ENCODE measurements at regions not wholly inside any gene's neighbourhood (a gene's known extent, or its start where the extent isn't known, plus 50 kb on each side); places are given as distances from the start of the nearest gene placed in this dataset.

GRCh38 chr1:227450489-227450888 is 112.9 kb upstream of the ZNF678 start:
- no peak for DNase-seq (ENCODE audit: low read depth)

DNA sequence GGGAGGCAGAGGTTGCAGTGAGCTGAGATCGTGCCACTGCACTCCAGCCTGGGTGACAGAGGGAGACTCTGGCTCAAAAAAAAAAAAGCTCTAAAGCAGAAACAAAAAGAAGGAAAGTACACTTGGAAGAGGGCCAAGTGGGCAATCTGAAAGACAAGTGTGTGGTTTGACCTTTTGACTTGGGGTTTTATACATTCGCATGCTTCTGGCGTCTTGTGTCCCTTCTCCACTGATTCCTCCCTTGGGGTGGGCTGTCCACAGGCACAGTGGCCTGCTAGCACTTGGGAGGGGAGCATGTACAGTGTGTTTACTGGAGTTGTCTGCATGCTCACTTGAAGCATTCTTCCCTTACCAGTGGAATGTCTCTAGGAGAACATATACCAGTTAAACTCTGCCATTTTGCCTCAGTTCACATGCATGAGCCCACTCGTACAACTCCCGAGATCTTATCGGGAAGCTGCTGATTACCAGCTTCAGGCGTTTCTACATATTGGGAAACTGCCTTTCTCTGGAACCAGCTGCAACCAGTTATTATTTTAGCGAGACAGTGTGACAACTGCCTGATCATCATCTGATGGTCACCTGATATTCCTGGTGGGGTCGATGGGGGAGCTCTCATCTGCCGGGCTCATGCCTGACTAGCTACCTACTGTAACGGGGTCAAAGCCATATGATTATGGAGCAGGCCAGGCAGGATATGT is 113.5 kb upstream of the ZNF678 start:
- no peak for DNase-seq (ENCODE audit: low read depth)

GRCh38 chr1:227449051-227449450 is 114.3 kb upstream of the ZNF678 start:
- no peak for DNase-seq (ENCODE audit: low read depth)

DNA sequence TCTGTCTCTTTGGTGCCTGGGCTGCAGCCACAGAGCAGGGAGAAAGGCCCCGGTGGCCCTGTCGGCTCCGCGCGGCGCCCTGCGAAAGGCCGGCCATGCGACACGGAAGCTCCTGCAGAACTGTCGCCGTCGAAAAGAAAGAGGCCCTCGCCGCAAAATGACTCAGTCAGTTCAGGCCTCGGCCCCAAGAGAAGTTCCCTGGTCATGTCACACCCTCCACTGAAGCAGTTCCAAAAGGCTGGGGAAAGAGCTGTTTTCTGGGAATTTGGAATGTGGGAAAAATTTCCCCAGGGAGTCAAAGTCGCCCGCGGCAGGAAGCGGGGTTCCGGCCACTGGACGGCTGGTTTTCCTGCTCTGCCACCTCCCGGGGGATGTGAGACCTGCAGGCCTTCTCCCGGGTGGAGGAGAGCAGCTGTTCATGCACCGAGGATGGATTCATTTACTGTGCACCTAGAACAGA is 115.8 kb upstream of the ZNF678 start:
- DNase-seq (ENCODE audit: low read depth) = peak; percentile 25

DNA sequence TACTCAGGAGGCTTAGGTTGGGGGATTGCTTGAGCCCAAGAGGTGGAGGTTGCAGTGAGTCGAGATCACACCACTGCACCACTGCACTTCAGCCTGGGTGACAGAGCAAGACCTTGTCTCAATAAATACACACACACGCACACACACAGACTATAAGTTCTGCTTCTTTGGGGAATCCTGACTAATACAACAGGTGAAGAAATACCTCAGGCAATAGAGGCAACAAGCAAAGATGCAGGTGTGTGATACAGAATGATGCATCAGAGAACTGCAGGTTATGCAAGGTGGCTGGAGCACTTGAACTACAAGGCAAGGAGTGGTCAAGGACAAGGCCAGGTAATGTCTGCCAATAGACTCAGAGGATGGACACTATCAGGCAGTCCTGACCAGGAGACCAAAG is 117.6 kb upstream of the ZNF678 start:
- DNase-seq (ENCODE audit: low read depth) = no peak

DNA sequence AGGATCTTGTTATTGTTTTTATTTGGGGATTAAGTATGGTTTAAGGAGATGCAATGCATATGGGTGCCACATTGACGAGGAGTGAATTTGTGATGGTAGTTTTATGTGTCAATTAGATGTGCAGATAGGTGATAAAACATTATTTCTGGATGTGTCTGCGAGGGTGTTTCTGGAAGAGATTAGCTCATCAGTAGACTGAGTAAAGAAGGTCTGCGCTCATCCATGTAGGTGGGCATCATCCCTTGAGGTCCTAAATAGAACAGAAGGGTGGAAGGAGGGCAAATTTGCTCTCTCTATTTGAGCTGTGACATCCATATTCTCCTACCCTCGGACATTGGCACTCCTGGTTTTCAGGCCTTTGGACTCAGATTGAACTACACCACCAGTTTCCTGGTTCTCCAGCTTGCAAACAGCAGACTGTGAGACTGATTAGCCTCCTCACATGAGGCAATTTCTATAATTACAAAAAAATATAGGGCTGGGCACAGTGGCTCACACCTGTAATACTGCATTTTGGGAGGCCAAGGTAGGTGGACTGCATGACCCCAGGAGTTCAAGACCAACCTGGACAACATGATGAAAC is 118.2 kb upstream of the ZNF678 start:
- no peak for DNase-seq (ENCODE audit: low read depth)

DNA sequence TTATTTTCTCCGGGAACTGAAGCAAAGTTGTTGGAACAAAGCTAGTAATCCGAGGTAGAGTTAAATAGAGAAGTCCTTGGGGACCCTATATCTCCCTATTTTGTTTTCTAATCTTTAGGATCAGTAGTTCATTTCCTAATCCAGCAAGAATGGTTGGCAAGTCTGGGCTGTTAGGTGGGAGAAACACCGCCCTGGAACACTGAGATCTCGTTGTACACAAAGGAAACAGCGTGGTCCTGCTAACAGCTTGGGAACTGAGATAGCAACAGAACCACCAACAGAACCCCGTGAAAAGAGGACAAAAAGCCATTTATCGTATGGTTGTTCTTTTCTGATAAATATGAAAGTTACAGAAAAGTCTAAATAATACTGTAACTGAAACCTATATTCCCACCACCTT is 121.9 kb upstream of the CDC42BPA start:
- no peak for DNase-seq (ENCODE audit: low read depth)

- peak; percentile 55 for DNase-seq (ENCODE audit: low read depth)
These were observed 119.3 kb upstream of the CDC42BPA start for GRCh38 chr1:227437495-227438008.

DNA sequence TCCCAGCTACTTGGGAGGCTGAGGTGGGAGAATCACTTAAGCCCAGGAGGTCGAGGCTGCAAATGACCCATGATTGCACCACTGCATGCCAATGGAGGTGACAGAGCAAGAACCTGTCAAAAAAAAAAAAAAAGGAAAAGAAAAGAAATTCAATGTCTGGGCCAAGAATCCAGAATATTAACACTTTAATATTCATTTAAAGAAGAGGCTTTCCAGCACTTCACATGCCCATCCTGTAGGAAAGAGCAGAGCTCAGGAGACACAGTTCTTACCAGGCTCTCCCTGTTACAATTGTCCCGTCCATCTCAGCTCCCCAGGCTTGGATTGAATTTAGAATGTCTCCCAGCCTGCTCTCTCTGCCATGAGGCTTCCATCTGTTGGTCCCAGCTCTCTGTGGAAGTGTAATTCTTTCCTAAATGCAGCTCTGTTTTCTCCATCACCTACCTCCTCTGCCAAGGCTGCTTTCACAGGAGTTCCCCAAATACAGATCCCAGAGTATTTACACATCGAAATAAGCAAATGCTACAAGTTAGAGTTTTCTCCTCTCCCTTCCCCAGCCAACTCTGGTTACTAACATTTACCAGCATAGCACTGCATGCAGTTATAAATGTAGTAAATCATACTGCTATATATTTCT is 116.6 kb upstream of the CDC42BPA start:
- no peak for DNase-seq (ENCODE audit: low read depth)

- DNase-seq (ENCODE audit: low read depth) = no peak
These were observed 115.5 kb upstream of the CDC42BPA start for GRCh38 chr1:227433663-227434341.

GRCh38 chr1:227432981-227433380 is 114.7 kb upstream of the CDC42BPA start:
- DNase-seq (ENCODE audit: low read depth) = no peak

DNA sequence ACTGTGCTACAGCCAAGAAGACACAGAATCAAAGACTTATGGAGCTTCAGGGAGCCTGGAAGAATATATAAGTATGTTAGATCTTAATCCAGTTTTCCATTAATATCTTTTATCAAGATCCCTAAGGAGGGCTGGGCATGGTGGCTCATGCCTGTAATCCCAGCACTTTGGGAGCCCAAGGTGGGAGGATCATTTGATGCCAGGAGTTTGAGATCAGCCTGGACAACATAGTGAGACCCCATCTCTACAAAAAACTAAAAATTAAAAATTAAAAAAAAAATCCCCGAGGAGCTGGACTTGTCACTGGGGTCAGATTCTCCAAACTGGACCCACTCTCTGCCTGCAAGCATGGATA is 113.9 kb upstream of the CDC42BPA start:
- no peak for DNase-seq (ENCODE audit: low read depth)

DNA sequence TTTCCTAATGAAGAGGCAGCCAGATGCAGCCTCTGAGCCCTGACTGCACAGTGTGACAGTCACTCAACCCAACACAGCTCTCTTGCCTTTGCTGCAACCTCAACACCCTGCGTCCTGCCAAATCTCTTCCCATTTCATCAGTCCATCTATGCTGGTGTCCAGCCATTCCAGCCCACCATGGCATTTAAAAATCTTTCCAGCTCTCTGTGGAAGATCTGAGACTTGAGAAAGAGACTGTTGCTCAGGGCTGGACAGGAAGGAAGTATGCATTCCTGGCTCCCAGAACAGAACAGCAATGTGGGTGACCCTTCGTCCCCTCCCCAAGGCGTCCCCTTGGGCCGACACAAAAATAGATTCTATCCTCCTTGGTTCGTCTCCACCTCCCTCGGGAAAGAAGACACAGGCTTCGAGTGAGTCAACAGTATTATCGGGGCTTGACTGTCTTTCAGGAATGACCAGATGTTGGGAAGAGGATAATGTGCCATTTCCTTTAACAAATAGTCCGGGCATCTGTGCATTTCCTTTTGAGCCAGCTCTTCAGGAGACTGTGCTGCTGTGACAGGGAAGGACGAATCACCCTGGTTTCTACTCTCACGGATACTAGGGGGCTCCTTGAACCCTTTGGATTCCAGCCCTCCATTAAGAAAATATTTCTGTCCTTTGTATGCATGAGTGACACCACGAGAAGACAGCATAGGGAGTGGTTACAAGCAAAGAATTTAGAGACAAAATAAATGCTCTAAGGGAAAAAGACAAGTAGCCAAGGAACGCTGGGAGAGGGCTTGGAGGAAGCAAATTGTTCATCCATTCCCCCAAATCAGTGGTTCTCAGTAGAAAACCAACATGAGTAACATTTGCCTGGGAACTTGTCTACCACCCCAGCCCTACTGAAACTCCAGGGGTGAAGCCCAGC is 111.4 kb upstream of the CDC42BPA start:
- DNase-seq (ENCODE audit: low read depth) = no peak

DNA sequence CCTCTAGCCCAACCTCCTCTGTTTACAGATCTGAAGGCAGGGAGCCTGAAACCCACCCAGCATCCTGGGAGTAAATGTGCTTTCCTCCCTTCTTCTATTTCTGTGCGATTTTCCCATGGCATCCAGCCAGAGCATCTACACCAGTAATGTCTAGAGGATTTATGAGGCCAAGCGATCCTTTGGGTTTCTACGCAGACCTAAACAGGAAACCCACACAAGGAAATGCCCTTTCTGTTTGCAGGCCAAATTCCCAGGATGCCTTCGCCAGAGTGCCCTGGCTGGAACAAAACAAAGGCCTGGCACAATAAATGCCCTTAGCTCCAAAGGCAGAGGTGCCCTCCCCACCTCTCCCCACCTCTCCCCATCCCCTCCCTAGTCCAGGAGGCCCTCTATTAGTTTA is 110.5 kb upstream of the CDC42BPA start:
- DNase-seq (ENCODE audit: low read depth) = peak; percentile 94

DNA sequence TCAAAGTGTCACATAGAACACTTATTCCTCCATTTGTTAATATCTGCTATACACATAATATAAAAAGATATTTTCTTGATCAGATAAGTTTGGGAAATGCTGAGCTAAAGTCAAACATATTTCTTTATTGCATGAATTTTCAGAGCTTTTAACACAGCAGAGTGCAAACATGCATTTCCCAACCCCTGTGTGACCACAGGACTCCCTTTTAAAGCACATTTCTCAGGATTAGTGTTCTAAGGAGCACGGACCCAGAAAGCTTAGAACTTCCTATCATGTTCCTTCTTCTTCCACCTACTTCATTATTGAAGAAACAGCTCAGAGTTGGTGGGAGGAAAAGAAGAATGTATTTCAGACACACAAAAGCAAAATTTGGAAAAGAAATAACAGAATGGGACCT is 109.1 kb upstream of the CDC42BPA start:
- DNase-seq (ENCODE audit: low read depth) = no peak

DNA sequence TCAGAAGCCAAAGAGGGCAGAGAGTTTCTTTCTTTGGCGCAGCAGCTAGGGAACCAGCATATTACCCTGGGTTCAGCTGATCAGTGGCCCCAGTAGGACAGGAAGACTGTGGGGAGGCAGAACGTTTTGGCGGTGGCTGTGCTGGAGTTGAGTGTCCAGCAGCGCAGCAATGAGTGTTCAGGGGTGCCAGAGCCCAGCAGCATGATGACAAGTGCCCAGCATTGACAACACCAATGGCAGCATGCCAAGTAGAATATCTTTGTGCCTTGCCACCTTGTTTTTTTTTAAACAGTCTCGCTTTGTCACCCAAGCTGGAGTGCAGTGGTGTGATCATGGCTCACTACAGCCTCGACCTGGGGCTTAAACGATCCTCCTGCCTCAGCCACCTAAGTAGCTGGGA is 106.7 kb upstream of the CDC42BPA start:
- DNase-seq (ENCODE audit: low read depth) = no peak

DNA sequence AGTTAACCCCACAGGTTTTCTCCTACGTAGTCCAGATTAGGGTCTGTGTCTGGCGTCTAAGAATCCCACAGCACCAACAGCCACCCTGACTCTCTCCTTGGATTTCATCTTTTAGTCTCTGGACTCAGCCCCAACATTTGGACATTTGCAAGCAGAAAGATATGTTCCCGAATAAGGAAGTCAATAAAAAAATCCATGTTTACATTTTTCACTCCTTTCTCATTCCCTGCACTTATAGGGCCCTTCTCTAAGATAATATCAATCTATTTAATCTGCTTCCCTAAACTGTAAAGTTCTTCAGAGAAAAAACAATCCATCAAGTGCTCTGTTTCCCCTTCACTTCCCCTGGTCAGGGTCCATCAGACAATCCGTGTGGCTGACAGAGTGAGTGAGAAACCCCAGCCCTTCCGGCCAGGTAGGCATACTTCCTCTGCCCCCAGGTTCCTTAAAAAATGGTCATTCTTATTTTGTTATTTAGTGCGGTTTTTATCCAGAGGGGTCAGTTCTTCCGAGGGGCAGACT is 105.9 kb upstream of the CDC42BPA start:
- no peak for DNase-seq (ENCODE audit: low read depth)

DNA sequence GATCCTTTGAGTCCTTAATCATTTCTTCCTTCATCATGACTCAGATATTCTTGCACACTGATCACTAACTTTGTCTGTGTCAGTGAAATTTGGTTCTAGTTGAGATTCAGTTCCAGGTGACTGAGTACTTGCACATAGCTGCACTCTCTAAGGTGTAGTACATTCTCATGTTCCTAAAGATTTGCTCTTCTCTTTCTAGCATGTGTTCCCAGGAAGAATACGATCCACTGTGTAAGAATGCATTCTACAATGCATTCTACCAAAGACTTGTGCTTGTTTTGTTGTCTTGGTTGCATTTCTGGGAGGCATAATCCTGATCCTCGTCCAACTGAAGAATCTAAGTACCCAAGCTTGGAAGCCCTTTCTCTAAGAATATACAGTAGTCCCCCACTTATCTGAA is 104.3 kb upstream of the CDC42BPA start:
- no peak for DNase-seq (ENCODE audit: low read depth)

GRCh38 chr1:227420147-227420546 is 101.9 kb upstream of the CDC42BPA start:
- DNase-seq (ENCODE audit: low read depth) = no peak

DNA sequence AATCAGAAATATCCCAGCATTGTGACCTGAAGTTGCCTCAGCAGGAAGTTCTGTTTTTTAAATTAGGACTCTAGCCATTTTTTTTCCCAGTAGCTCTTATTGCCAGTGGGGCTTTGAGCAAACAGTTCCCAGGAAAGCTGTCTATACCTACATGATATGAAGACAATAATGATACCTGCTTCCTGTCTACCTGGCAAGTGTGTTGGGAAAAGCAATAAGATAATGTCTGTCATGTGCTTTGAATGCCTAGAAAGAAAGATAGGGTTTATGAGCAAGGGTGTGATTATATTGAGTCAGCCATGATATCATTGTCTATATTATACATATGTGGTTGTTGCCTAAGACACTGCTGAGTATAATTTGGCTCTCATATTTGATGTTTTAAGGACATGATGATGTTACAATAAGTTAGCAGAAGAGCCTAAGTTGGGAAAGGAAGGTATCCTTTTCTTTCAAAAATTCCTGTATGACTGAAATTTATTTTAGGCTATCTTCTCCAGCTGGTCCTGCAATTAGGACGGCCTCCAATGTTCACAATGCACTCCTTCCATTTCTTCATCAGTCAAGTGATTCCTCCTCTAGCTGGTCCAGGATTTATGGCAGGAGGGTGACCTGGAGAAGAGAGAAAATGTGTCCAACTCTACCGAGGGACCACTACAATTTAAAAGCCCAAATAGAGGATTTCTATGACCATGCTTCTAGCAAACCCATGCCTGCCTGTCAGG is 99.6 kb upstream of the CDC42BPA start:
- no peak for DNase-seq (ENCODE audit: low read depth)
